ENCODE measurements at regions not wholly inside any gene's neighbourhood (a gene's known extent, or its start where the extent isn't known, plus 50 kb on each side); places are given as distances from the start of the nearest gene placed in this dataset.
"Not testable (repeated sequence)": the region's sequence is repeated elsewhere in the genome, so short reads cannot be mapped to it uniquely, and the experiment has no call there.

GRCh38 chr7:142503949-142504348 is 245.3 kb upstream of the PRSS1 start:
- peak in 1 of 56 donors; percentile 50 for DNase-seq

GRCh38 chr7:142503036-142503435 is 245.2 kb upstream of the PRSS58 start:
- no peak for DNase-seq

- no peak for DNase-seq
Observed at GRCh38 chr7:142501434-142501833, 243.6 kb upstream of the PRSS58 start.

- no peak for DNase-seq
Observed at GRCh38 chr7:142500366-142500765, 242.5 kb upstream of the PRSS58 start.

GRCh38 chr7:142499635-142500034 is 241.8 kb upstream of the PRSS58 start:
- DNase-seq = no peak

GRCh38 chr7:142498364-142498763 is 240.5 kb upstream of the PRSS58 start:
- no peak for DNase-seq

GRCh38 chr7:142496545-142496991 is 238.7 kb upstream of the PRSS58 start:
- peak in 9 of 56 donors; percentile 4 to 42 (median 16) for DNase-seq

- not testable (repeated sequence) for DNase-seq
Observed at GRCh38 chr7:142495879-142496278, 238.0 kb upstream of the PRSS58 start.

GRCh38 chr7:142495301-142495700 is 237.4 kb upstream of the PRSS58 start:
- not testable (repeated sequence) for DNase-seq

GRCh38 chr7:142494021-142494420 is 236.2 kb upstream of the PRSS58 start:
- DNase-seq = no peak

- DNase-seq = no peak
Observed at GRCh38 chr7:142488842-142489241, 231.0 kb upstream of the PRSS58 start.

GRCh38 chr7:142488036-142488633 is 230.3 kb upstream of the PRSS58 start:
- no peak for DNase-seq

- not testable (repeated sequence) for DNase-seq
Observed at GRCh38 chr7:142487565-142487964, 229.7 kb upstream of the PRSS58 start.

GRCh38 chr7:142487124-142487523 is 229.3 kb upstream of the PRSS58 start:
- no peak for DNase-seq

GRCh38 chr7:142485617-142486226 is 227.9 kb upstream of the PRSS58 start:
- peak in 4 of 56 donors; percentile 4 to 21 (median 6) for DNase-seq

GRCh38 chr7:142483659-142484317 is 225.9 kb upstream of the PRSS58 start:
- DNase-seq = no peak

- DNase-seq = peak in 32 of 56 donors; percentile 4 to 75 (median 26)
Observed at GRCh38 chr7:142482891-142483658, 225.2 kb upstream of the PRSS58 start.

- no peak for DNase-seq
Observed at GRCh38 chr7:142481548-142481947, 223.7 kb upstream of the PRSS58 start.

GRCh38 chr7:142478479-142479220 is 220.8 kb upstream of the PRSS58 start:
- DNase-seq = peak in 21 of 56 donors; percentile 5 to 52 (median 23)

GRCh38 chr7:142477801-142478200 is 219.9 kb upstream of the PRSS58 start:
- not testable (repeated sequence) for DNase-seq

- no peak for DNase-seq
Observed at GRCh38 chr7:142477079-142477651, 219.3 kb upstream of the PRSS58 start.
